Transverse colon (tissue), 4 donors: ENCODE measurements at regions not wholly inside any gene's neighbourhood (a gene's known extent, or its start where the extent isn't known, plus 50 kb on each side); places are given as distances from the start of the nearest gene placed in this dataset.

Experiments used
- DNase-seq: peaks from one replicate; pipeline ENCODE4 v3.0.0-alpha.2; 2019
- H3K27ac ChIP-seq, 4 donors: fragments of 200-600 bp; sonication (generic); 2 replicates each; pipeline ENCODE4 v1.5.1; 2016 to 2018; ENCODE audit warnings: inconsistent platforms in 4 of 4
- H3K27me3 ChIP-seq: fragments of 200-600 bp; sonication (generic); 2 replicates; pipeline ENCODE4 v1.5.1; 2017; ENCODE audit warnings: inconsistent platforms
- H3K36me3 ChIP-seq, 4 donors: fragments of 200-600 bp; sonication (generic); 2 replicates each; pipeline ENCODE4 v1.5.1; 2017 to 2019; ENCODE audit warnings: inconsistent platforms in 4 of 4
- H3K4me1 ChIP-seq, 4 donors: fragments of 200-600 bp; sonication (generic); 2 replicates each; pipeline ENCODE4 v1.5.1; 2017 to 2020; ENCODE audit warnings: inconsistent platforms in 4 of 4
- H3K4me3 ChIP-seq, 4 donors: fragments of 200-600 bp; sonication (generic); 1 replicate in 1 of 4; 2 replicates in 3 of 4; pipeline versions ENCODE4 v1.5.1 to v1.6.1; 2017 to 2019; ENCODE audit warnings: inconsistent platforms in 4 of 4
- H3K9me3 ChIP-seq, 2 donors: fragments of 200-600 bp; sonication (generic); 2 replicates each; pipeline ENCODE4 v1.5.1; 2017 to 2019; ENCODE audit warnings: inconsistent platforms in 2 of 2
- CTCF ChIP-seq, 5 experiments: fragments of 200-600 bp in 3 of 5; fragments of 450-650 bp in 2 of 5; sonication (generic) in 3 of 5; IDR thresholded peaks; 1 replicate in 2 of 5; 2 replicates in 3 of 5; pipeline ENCODE4 v1.5.1; 2016 to 2017; ENCODE audit warnings: antibody characterized with exemption in 5 of 5, inconsistent platforms in 3 of 5, mild to moderate bottlenecking in 2 of 5, moderate library complexity in 1 of 5
- EP300 ChIP-seq: sonication (generic); formaldehyde crosslinking; IDR thresholded peaks from one replicate; pipeline ENCODE4 v1.6.1; 2017; ENCODE audit warnings: antibody characterized with exemption, low read depth
- POLR2A ChIP-seq: fragments of 450-650 bp; IDR thresholded peaks from one replicate; pipeline ENCODE4 v1.6.1; 2016; ENCODE audit warnings: antibody characterized with exemption, mild to moderate bottlenecking, moderate library complexity
- POLR2AphosphoS5 ChIP-seq, 3 donors: sonication (generic); formaldehyde crosslinking; IDR thresholded peaks; one replicate each; pipeline ENCODE4 v1.6.1; 2016; ENCODE audit warnings: antibody characterized with exemption in 3 of 3
- WGBS, 2 donors: methylation state at CpG; one replicate each; pipeline ENCODE4 v1.1.5; 2018; ENCODE audit warnings: low coverage in 1 of 2; 5-methylcytosine and 5-hydroxymethylcytosine counted together
- in situ Hi-C, 4 donors: fragments of 200-750 bp; cut with MboI; loops; one replicate each; pipeline versions ENCODE4 v1.15.0 to v1.15.1; 2017; ENCODE audit warnings: low sequenced_read_pairs in 3 of 4, low pct_ligation_motif_present in 1 of 4, low pct_unique_long_range_greater_than_20kb in 1 of 4
- intact Hi-C: fragments of 100-400 bp; cut with DNase I; formaldehyde crosslinking; loops from one replicate; pipeline ENCODE4 v1.15.1; 2023; ENCODE audit warnings: low total_unique reads

DNA sequence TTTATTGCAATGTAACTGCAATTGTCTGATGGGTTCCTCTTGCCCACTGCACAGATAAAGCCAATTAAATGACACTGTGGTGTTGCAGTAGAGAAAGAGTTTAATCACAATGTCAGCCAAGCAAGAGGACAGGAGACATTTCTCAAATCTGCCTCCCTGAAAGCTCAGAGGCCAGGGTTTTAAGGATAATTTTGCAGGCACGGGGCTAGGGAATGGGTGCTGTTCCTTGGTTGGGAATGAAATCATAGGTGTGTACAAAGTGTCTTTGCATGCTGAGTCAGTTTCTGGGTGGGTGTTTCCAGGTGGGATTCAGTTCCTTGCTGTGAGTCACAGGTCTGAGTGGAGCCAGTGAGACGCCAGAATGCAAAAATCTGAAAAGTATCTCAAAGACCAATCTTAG, 271.4 kb downstream of the DOK5 start:
- Histone ChIP-seq H3K4me3 (no peak overlapping the region), H3K36me3 (no peaks in the 10 kb centered on the region), H3K27ac (no peak overlapping the region), H3K27me3 (no peaks in the 10 kb centered on the region), H3K4me1 (no peaks in the 10 kb centered on the region), H3K9me3 (no peaks in the 10 kb centered on the region)
- in situ Hi-C loops, result no loop called here
- intact Hi-C loops, result no loop called here
- no peak for DNase-seq
- TF ChIP-seq POLR2A, result no peak
- TF ChIP-seq EP300, result no peak
- no peak for TF ChIP-seq POLR2AphosphoS5 (IDR thresholded peaks at IDR 0.05)
- no peak for TF ChIP-seq CTCF (IDR thresholded peaks at IDR 0.05)
- 79 to 81% methylated on average over 2 of the region's 2 CpGs for WGBS, 2 donors

GRCh38 chr20:54745780-54746179, 270.4 kb downstream of the DOK5 start:
- no peak for TF ChIP-seq POLR2AphosphoS5 (IDR thresholded peaks at IDR 0.05)
- no peak for TF ChIP-seq EP300
- no peak for TF ChIP-seq CTCF (IDR thresholded peaks at IDR 0.05)
- no peak for TF ChIP-seq POLR2A
- WGBS, 2 donors, result 85 to 87% methylated on average over 5 of the region's 5 CpGs
- Histone ChIP-seq H3K36me3 (no peaks in the 10 kb centered on the region), H3K4me3 (no peak overlapping the region), H3K9me3 (no peaks in the 10 kb centered on the region), H3K27ac (no peak overlapping the region), H3K4me1 (no peaks in the 10 kb centered on the region), H3K27me3 (no peaks in the 10 kb centered on the region)
- intact Hi-C loops (no loop called here), in situ Hi-C loops (no loop called here)
- DNase-seq, result no peak

GRCh38 chr20:54744097-54744496, 268.7 kb downstream of the DOK5 start:
- intact Hi-C loops (no loop called here), in situ Hi-C loops (no loop called here)
- 77 to 83% methylated on average over 2 of the region's 2 CpGs for WGBS, 2 donors
- Histone ChIP-seq H3K4me1 (no peaks in the 10 kb centered on the region), H3K9me3 (no peaks in the 10 kb centered on the region), H3K4me3 (no peak overlapping the region), H3K27ac (no peak overlapping the region), H3K36me3 (no peaks in the 10 kb centered on the region), H3K27me3 (no peaks in the 10 kb centered on the region)
- no peak for DNase-seq
- TF ChIP-seq POLR2A, result no peak
- no peak for TF ChIP-seq CTCF (IDR thresholded peaks at IDR 0.05)
- TF ChIP-seq EP300, result no peak
- TF ChIP-seq POLR2AphosphoS5 (IDR thresholded peaks at IDR 0.05), result no peak

- Histone ChIP-seq H3K27ac (no peak overlapping the region), H3K4me3 (no peak overlapping the region), H3K27me3 (no peaks in the 10 kb centered on the region), H3K4me1 (no peaks in the 10 kb centered on the region), H3K36me3 (no peaks in the 10 kb centered on the region), H3K9me3 (no peaks in the 10 kb centered on the region)
- no peak for DNase-seq
- intact Hi-C loops (no loop called here), in situ Hi-C loops (no loop called here)
- TF ChIP-seq EP300, result no peak
- no peak for TF ChIP-seq CTCF (IDR thresholded peaks at IDR 0.05)
- TF ChIP-seq POLR2A, result no peak
- no peak for TF ChIP-seq POLR2AphosphoS5 (IDR thresholded peaks at IDR 0.05)
- WGBS, 2 donors, result 78% methylated on average over 1 of the region's 1 CpG; no CpG with 5 or more reads in 1 of the 2 donors
Measured at GRCh38 chr20:54742193-54742592, 266.8 kb downstream of the DOK5 start.
